ENCODE measurements at regions not wholly inside any gene's neighbourhood (a gene's known extent, or its start where the extent isn't known, plus 50 kb on each side); places are given as distances from the start of the nearest gene placed in this dataset.
"Not testable (repeated sequence)": the region's sequence is repeated elsewhere in the genome, so short reads cannot be mapped to it uniquely, and the experiment has no call there.

DNA sequence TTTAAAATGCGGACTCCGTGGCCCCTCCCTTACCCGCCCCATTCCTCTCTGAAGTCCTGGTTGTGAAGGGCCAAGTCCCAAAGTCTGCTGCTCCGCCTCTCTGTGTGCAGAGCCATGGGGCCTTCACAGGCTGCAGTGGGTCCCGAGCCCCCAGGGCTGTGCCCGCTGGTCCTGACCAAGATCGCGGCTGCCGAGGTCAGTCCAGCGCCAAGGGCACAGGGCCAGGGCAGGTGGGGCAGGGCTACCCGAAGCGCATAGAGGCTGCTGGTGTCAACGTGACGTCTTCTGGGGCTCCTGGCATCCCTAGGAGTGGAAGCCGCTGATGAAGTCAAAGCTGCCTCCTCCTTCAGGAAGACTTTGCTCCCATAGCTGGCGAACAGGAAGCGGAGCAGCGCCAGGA is 858.8 kb downstream of the TUBA3C start:
- not testable (repeated sequence) for DNase-seq (ENCODE audit: low read depth)

DNA sequence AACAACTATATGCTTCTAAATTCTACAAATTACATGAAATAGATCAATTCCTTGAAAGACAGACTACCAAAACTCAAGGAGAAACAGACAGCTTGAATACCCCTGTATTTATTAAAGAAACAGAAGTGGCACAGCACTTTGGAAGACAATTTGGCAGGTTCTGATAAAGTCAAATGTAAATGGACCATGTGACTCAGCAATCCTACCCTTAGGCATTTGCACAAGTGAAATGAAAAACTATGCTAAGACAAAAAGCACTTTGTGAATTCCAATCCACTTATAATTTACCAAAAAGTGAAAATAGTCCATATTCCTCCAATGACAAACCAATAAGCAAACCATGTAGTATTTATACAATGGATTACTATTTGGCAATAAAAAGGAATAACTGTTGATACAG is 862.0 kb downstream of the TUBA3C start:
- not testable (repeated sequence) for DNase-seq (ENCODE audit: low read depth)

DNA sequence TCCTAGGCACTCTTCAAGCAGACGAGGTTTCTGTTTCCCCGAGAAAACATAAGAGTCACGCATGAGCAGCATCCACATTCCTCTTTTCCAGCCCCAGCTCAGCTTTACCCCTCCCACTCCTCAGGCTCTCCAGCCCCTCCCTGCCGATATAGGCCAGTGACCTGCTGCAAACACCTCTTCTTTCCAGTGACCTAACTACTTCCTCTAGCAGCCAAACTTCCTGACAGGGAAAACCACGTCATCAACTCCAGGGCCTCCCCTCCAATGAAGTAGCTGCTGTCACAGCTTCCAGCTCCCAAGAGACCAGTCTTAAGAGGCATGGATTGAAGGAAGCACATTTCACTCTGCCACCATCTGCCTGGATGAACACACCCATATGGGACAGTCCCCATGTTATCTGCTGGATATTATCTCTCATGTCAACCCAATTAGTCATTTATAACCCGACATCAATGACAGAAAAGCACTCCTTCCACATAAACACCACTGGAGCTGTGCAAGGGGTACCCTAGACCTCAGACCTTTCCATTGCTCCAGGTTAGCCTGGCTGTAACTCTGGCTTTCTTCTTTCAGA is 878.3 kb downstream of the TUBA3C start:
- not testable (repeated sequence) for DNase-seq (ENCODE audit: low read depth)

DNA sequence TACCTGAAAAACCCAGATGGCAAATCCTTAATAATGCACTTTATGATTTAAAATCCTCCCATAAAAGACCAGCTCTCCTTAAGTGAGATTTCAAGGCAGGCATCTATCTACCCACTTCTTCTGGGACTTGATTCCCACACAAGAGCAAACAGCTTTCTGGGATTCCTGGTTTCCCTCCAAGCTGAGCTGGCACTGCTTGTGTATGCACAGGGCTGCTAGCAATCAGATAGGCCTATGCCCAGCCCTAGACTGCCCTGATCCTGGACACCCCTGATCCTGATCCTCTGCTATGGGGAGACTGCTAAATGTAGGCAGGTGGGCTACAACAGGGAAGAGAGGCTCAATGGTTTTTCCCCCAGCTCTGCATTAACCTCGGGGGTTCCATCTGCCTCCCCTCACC is 880.7 kb downstream of the TUBA3C start:
- DNase-seq (ENCODE audit: low read depth) = not testable (repeated sequence)

DNA sequence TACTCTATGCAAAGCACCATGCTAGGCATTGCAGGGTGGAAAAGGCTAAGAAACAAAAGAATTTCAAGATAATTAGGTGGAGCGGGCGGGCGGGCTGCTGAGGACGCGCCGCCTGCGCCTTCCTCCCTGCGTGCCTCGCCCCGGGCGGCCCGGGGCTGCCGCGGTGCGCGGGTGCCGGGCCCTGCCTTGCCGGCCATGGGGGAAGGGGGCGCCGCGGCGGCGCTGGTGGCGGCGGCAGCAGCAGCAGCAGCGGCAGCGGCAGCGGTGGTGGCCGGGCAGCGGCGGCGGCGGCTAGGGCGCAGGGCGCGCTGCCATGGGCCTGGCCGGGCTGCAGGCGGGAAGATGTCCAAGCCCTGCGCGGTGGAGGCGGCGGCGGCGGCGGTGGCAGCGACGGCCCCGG is 884.3 kb downstream of the TUBA3C start:
- DNase-seq (ENCODE audit: low read depth) = not testable (repeated sequence)

DNA sequence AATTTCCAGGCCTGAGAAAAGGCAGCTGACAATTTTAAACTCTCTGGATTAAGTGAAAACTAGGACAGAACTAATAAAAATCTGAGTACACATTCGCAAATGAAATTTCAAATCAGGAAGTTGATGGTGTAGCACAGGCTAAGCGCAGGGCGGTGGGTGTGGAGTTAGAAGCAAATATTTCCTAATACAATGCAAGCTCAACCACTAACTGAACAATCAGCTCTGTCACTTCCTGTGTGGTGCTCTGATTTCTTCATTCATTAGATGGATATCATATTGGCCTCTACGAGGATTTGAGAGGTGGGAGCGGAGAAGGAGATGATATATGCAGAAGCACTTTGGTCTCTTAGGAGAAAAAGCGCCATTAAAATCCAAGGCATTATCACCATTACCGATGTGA is 885.0 kb downstream of the TUBA3C start:
- not testable (repeated sequence) for DNase-seq (ENCODE audit: low read depth)

DNA sequence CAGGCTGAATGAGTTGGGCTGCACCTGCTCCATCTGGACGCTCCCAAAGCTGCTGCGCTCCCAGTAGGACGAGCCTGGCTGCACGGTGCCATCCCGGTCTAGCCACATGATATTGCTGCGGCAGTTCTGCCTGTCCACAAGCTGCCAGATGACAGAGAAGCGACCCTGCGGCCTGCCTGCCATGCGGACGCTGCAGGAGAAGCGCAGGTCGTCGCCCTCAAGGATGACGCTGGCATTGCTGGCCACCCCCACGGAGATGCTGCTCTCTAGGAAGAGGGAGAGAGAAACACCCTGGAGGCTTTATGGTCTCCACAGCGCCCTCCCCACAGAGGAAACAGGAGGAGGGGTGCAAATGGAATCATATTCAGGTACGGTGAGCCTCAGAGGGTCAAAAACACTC is 887.3 kb downstream of the TUBA3C start:
- not testable (repeated sequence) for DNase-seq (ENCODE audit: low read depth)

DNA sequence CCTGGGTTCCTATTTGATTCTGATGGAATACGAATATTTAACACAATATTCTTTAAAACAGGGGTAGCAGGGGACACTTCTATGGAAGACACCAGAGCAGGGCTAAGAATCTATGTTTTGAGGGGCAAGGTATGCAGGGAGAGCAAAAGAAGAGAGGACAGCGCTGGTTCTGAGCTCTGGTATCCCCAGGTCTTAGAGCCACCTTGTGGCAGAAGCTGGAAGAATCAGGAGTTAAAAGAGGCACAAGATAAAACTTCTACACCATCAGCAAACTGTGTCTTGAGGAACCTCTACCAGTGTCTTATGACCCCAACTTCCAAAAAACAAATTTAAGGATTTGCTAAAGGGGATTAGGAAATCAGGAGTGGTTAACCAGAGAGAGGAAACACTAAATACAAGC is 894.8 kb downstream of the TUBA3C start:
- DNase-seq (ENCODE audit: low read depth) = not testable (repeated sequence)

DNA sequence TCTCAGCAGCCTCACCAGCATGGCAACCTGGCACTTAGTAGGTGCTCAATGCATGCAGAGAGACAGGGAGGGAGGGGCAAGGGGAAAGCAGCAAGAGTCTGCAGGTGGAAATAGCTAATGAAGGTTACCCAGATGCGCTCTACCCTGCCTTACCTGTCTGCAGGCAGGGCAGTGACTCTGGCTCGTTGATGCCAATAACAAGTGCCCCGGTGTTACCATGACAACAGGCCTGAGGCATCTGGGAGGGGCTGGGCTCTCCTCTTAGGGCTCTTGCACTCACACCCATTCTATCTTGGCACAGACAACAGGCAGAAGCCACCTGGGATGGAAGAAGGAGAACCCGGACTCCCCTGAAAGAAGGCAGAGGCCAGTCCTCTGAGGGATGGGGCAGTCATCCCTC is 896.0 kb downstream of the TUBA3C start:
- DNase-seq (ENCODE audit: low read depth) = not testable (repeated sequence)

DNA sequence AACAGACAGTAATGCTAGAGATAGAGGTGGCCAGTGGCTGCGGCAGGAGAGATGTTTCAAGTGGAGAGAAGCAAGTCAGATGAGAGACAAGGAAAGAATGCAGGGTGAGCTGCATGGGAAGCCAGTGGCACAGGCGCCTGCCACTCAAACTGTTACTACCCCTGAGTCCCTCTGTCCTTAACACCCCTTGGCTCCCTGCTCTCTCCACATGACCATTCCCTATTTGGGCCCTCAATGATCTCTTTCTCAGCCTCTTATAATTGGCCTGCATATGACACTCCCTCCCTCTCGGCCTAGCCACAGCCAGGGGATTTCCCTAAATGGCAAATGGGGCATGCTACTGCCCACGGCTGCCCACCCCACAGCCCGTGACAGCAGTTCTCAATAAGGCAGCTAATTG is 897.6 kb downstream of the TUBA3C start:
- DNase-seq (ENCODE audit: low read depth) = not testable (repeated sequence)

DNA sequence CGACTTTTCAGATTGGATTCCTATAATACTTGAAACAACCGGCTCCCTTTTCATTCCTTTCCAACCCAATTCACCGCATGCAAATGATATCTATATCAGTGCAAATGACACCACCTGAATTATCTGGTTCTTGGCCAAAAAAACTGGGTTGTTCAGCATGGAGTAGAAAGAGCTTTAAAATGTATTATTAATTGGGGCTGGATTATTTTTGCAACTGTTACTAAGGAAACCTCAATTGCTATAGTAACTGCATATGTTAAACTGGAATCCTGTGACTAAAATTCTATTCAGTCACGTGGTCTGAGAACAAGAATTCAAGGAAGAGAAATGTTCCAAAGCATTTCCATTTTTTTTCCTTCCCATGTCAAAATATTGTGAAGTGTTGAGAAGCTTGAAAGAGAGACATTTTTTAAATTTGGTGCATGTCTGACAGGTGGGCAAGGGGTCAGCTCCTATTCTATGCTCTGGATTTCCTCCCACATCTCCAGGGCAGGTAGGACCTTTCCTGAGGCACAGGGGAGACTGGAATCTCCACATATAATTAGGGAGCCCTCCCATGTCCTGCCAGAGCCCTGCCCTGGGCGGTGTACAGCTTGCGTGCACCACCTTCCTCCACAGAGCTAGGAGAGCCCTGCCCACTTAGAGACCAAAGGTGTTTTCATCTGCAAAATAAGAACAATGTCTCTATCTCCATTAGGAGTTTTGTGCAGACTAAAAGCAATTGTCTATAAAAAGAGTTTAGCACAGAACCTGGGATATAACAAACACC is 899.6 kb downstream of the TUBA3C start:
- DNase-seq (ENCODE audit: low read depth) = not testable (repeated sequence)

DNA sequence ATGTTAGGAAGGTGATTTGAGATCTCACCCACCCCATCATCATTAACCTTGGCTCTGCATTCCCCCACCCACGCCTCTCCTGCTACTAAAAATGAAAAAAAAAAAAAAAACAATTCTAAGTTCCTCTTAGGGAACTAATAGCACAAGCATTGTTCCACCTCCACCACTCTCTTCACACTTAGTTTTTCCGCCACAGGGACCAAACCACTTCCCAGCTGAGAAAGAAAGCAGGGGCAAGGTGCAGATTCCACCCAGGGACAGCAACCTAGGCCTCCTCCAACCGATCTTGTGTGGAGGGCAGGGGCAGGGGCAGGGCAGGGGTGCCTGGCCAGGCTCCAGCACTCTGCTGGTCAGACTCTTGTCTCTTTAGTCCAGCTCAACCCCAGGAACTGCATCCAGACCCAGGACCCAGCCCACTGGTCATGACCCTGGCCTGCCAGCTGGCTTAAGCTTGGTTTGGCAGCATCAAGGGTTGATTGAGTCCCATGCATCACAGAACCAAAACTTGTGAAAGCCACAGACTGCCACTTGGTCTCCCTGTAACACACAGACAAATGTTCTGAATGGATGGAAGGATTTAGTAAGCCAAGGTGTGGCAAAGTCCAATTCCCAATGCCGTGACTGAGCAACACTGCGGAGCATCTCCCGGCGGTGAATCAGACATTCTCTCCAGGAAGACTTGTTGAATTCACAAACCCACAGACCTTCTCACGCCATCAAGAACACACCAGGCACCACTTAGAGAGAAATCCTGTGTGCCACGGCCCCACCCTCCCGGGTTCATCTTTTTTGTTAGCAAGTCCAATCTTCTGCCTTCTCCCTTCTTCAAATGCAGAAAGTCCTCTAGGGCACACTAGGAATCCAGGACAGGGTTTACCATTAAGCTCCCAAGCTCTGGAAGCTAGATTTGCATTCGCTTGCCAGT is 900.5 kb downstream of the TUBA3C start:
- DNase-seq (ENCODE audit: low read depth) = not testable (repeated sequence)

DNA sequence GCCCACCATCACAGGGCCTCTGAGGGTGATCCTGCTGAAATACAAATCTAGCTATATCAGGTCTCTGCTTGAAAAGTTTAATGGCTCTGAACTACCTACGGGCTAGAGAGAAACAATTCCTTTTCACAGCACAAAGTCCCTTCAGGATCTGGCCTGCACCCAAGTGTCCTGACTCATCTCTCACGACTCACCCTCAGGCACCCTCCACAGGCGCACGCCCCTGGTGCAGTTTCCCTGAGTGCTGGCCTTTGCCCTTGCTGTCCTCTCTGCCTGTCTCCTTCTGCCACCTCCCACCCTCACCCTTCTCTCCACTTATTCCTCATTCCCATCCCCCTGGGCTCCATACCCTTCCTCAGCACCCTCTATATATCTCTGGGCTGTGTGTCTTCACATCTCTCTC is 901.7 kb downstream of the TUBA3C start:
- DNase-seq (ENCODE audit: low read depth) = not testable (repeated sequence)

DNA sequence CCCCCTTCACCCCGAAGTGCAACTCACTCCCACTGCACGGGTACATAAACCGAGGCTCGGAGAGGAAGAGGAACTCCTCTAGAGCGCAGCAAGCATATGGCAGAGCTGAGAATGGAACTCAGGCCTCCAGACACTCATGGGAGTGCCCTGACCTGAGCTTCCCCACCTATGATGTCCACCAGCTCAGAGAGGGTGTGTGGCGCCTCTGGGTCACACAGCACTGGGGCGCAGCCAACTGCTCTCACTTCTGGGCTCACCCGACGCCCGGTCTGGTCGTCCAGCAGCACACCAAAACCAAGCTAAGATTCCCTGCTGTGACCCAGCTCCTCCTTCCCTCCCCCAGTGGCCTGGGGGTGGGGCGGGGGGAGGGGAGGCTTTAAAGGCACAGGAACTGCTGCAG is 904.3 kb downstream of the TUBA3C start:
- not testable (repeated sequence) for DNase-seq (ENCODE audit: low read depth)

DNA sequence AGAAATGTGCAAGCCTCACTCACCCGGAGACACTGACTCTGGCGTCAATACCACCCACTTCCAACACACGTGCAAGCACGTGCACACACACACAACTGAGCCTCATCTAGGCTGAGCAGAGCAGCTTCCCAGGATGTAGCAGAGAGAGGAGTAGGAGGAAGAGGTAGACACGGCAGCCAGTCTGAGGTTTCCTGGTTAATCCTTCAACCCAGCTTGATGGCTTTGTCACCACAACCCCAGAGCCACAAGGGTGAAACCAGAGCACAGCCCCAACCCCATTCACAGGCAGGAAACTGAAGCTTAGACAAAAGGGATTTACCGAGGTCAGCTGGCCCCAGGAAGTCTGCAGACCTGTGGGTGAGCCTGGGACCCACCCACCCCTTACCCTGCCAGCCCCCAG is 905.3 kb downstream of the TUBA3C start:
- DNase-seq (ENCODE audit: low read depth) = not testable (repeated sequence)

DNA sequence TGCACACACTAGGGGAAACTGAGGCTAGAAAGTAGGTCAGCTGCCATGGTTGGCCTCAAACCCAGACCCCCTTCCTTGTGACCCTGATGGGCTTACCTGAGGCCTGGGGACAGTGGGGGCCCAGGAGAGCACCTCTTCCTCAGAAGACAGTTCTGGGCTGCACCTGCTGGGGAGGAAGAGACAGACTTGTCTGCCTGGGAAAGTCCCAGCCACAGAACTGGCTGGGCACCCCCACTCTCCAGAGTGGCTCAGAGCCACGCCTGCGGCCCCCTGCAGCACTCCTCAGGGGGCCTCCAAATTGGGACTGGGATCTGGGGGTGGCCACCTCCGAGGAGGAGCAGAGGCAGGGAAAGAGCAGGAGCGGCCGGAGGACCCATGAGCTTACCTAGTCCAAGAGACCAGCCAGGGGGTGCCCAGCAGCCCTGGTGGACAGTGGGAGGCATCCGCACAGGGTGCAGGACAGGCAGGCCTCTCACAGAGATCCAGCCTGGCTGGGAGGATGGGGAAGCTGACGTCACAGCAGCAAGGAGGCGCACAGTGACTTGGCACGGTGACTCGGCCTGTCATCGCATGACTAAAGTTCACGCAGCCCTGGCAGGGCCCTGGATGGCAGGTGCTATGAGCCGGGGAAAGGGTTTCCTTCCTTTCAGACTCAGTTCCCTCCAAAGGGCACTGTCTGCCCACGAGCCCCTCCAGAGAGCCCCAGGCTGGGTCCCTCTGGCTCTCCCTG is 907.7 kb downstream of the TUBA3C start:
- DNase-seq (ENCODE audit: low read depth) = not testable (repeated sequence)

DNA sequence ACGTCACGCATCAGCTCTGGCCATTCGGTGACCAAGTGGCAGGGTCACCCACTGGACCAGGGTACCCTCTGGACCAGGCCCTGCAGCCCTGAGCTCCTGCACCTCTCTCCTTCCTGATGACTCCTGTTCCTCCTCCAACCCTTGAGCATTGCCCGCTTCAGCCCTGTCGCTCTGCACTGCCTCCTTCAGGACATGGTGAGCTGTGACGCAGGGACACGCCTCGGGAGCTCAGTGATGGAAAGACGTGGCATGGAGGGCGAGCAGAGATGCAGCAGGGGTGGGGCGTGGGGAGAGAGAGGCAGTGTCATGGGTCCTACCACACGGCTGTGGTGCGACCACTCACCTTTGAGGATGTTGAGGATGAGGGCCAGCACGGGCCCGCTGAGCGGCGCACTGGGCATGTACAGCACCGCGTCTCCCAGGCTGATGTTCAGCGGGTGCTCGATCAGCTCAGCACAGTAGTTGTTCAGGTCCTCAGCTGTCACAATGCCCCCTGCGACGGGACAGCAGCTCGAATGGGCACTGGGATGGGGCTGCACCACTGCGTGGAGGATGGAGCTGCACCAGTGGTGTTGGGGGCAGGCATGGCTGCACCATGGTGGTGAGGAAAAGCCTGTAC is 922.7 kb downstream of the TUBA3C start:
- DNase-seq (ENCODE audit: low read depth) = not testable (repeated sequence)

DNA sequence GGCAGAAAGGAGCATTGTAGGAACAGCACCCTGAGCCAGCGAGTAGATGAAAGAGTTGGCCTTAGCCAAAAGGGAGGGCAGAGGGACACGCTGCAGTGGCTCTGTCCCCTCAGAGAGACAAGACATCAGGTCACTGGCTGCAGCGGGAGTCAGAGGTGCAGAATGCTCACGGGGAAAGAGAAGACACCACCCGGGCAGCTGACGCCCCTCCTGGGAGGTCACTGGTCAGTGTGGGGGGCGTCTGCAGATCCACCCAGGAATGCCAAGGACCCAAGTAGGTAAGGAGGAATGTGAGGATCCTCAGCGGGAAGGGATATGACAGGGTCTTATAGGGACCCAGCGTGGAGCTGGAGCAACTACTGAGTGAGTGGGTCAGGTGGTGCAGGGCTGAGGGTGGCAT is 923.9 kb downstream of the TUBA3C start:
- DNase-seq (ENCODE audit: low read depth) = not testable (repeated sequence)

DNA sequence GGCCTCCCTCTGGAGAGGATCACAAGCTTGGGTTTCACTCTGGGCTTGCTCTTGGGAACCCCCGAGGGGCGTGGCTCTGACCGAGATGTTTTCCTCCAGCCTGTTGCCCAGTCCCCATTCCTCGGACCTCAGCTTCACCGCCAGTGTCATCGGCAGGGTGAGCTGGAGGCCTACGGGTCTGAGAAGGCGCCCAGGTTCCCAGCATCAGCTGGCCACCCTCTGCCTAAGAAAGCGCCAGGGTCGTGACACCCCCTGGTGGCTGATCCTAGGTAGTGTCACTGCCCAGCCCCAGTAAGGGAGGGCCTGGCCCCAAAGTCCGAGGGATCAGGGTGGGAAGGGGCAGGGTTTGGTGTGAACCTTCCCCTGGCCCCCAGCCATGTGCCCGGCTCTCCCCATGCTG is 928.8 kb downstream of the TUBA3C start:
- DNase-seq (ENCODE audit: low read depth) = not testable (repeated sequence)

DNA sequence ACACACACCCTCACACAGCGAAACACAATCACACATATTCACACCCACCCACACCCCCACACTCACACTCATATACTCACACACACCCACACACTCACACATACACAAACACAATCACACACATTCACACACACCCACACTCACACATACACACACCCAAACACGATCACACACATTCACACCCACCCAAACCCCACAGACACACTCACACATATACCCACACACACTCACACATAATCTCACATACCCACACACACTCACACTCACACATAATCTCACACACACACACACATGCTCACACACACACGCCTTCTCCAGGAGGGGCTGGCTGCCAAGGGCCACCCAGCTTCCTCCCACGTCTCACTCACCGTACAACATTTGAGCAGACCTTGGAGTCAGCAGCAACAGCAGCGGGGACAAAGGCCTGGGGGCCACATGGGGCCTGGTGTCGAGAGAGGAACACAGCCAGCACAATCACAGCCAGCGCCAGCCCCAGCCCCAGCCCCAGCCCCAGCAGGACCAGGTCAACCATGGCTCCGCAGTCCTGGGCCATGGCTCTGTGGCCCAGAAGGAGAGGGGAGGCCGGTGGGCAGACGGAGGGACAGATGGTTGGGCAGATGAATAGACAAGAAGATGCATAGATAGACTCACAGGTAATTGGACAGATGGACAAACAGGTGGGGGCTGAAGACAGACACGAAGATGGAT is 932.9 kb downstream of the TUBA3C start:
- not testable (repeated sequence) for DNase-seq (ENCODE audit: low read depth)

DNA sequence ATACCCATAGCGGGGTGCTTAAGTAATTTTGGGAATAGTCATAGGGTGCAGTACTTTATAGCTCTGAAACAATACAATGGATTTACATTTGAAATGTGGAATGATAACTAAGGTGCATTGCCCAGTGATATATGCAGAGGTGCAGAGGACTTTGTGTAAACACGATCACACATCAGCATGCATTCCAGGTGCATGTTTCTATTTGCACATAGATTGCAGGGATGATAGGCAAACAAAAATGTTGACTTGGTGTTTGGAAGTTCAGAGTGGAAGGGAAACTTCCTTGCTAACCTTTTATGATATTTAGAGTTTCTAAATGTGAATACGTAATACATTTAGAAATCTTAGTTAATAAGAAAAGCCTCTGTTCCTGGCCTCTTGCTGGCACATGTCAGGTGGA is 941.5 kb downstream of the TUBA3C start:
- not testable (repeated sequence) for DNase-seq (ENCODE audit: low read depth)
